ENCODE measurements at regions not wholly inside any gene's neighbourhood (a gene's known extent, or its start where the extent isn't known, plus 50 kb on each side); places are given as distances from the start of the nearest gene placed in this dataset.

DNA sequence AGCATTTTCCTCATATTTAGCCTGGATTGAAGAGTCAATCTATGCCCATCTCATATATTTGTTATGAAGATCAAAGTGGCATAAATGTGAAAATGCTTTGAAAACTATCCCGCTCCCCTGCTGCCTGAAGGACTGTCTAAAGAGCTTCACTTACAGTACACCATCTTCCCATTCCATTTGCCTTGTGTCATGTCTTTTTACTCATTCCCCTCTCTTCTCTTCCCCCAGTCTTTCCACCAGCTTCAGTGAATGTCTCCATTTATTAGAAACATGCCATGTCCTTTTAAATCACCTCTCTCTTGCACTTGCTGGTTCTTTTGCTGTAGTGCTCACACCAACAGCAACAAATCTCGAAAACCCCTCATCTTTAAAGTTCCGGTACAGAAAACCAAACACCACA lies 192.7 kb upstream of the SGCD start:
- DNase-seq (ENCODE audit: low read depth in 2 of 2), result no peak

- no peak for DNase-seq (ENCODE audit: low read depth in 2 of 2)
Measured at GRCh38 chr5:156135531-156135930, 191.4 kb upstream of the SGCD start.

DNA sequence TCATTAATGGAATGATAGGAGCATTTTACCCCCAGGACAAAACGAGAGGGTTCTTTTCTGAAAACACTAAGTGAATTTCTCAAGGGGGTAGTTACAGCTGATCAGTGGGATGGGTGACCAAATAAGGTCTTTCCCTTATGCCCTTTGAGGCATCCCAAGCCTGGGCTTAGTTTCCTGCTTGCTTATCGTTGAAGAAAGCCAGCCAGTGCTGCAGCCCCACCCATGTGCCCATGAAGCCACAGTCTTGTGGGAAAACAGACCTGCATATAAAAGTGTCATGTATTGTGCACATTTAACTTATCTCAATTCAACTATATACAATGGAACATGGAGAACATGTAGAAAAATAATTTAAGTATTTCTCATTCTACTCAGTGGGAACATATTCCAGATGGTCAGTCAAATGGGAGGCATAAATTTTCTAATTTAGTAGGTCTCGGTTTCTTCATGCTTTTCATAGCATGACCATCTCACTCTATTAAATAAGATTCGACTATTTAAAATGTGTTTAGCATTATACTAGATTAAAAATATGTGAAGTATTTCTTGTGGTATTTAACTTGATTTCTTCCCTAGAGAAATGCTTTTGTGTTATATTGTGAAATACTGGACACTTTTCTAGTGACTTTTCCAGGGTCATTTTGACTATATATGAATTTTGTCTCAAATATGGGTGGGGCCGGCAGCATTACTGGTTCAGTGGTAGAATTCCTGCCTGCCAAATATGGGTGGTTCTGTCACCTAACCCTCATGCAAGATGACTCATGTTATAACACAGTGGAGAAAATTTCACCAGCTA lies 189.7 kb upstream of the SGCD start:
- DNase-seq (ENCODE audit: low read depth in 2 of 2), result no peak

DNA sequence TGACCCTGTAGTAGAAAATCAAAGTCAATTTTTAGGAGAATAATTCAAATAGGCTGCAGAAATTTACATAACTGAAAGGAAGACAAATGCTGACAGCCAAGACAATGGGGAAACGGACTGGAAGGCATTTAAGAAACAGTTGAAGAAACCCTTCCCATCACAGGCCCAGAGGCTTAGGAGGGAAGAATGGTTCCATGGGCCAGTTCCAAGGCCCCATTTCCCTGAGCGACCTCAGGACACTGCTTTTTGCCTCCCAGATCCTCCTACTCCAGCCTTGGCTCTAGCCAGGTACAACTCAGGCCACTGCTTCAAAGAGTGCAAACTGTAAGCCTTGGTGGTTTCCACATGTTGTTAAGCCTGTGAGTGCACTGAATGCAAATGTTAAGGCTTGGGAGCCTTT lies 184.1 kb upstream of the SGCD start:
- no peak for DNase-seq (ENCODE audit: low read depth in 2 of 2)

DNA sequence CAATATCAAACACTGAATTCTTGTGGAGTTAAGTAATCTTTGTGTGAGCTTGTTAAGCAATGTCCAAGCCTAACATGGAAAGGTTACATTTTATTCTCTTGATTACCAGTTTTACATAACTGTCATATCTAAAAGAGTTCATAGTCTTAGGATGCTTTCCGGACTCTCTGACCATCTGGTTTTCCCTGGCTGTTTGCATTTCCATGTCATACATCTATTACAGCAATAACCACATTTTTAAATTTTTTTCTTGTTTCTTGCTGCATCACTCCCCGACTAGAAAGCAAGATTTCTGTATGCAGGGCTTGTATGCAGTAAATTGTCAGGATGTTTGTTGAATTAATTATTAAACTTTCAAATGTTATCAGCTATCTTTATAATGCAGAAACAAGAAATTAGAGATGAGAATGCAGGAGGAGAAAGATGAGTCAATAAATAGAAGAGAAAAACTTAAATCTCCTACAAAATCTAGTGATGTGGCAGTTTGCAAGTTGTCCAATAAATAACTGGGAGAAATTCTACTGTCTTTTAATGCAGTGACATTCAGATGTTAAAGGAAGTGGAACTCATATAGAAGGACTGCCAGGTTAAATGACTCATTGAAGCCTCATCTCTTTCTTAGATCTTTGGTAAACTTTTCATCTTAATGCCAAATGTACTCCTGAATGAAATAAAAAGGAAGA lies 179.6 kb upstream of the SGCD start:
- no peak for DNase-seq (ENCODE audit: low read depth in 2 of 2)

DNA sequence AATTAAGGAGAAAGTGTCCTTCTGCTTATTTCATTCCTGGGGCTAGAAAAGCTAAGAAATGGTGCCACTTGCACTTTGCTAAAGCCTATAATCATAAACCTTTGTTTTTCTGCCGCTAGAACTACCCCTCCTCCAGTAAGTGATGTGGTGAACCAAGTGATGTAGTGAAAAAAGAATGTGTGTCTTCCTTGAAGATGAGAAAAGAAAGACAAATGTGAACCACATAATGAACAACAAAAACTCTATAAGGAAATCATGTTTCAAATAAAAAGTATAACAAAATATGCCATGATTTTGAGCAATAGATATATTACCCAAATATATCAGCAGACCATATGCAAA lies 179.0 kb upstream of the SGCD start:
- DNase-seq (ENCODE audit: low read depth in 2 of 2), result no peak

DNA sequence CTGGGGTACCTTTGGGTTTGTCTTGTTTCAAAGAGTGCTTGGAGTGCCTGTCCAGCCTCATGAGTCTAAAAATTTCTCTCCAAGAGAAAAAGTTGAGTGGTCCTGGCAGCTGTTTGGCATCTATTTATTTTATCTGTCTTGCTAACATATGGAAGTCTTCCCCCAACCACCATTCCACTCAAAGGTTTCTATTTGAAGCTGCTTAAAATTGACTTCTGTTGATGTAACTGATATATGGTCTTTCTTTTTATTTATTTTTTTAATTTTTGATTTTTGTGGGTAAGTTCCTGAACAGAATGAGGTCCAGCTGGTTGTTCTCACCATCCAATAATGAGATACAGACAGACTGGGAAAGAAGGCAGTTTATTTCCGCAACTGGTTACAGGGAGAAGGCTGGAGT lies 178.7 kb upstream of the SGCD start:
- DNase-seq (ENCODE audit: low read depth in 2 of 2), result no peak

- no peak for DNase-seq (ENCODE audit: low read depth in 2 of 2)
Measured at GRCh38 chr5:156149213-156149612, 177.8 kb upstream of the SGCD start.

- DNase-seq (ENCODE audit: low read depth in 2 of 2), result no peak
Measured at GRCh38 chr5:156153602-156154001, 173.4 kb upstream of the SGCD start.

DNA sequence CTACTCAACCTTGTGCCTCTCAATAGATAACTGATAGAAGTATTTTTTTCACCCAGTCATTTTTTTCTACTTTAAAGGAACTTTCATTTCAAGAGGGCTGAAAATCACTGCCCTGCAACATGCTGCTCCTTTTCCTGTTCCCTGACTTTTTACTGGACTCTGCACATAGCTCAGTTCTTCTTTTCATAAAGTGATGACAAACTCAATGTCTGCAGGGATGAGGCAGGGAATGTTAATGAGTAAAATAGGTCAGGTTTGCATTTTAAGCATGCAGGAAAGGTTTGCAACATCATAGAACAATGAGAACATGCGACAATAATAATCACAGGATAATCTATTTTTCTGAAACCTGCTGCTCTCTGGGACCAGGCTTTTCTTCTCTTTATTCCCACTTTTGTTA lies 172.2 kb upstream of the SGCD start:
- DNase-seq (ENCODE audit: low read depth in 2 of 2), result no peak

DNA sequence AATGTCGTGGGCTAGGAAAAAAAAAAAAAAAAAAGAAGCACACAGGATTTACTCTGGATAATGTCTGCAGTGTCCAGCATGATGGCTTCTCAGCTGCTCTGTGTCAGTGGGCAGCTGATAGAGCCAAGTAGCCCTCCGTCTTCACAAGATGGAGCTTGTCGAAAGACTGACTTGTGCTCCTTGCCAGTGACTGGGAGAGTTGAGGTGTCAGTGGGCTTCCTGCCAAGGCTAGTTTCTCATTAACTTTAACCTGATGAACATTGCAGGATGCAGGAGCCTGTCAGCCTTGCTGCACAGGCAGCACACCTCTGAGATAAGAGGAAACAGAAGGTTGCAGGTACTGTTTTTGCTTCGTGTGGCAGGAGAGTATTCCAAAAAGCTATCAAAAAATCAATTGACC lies 171.4 kb upstream of the SGCD start:
- DNase-seq (ENCODE audit: low read depth in 2 of 2), result no peak

GRCh38 chr5:156164306-156164705 lies 162.7 kb upstream of the SGCD start:
- no peak for DNase-seq (ENCODE audit: low read depth in 2 of 2)

GRCh38 chr5:156169495-156169894 lies 157.5 kb upstream of the SGCD start:
- no peak for DNase-seq (ENCODE audit: low read depth in 2 of 2)

DNA sequence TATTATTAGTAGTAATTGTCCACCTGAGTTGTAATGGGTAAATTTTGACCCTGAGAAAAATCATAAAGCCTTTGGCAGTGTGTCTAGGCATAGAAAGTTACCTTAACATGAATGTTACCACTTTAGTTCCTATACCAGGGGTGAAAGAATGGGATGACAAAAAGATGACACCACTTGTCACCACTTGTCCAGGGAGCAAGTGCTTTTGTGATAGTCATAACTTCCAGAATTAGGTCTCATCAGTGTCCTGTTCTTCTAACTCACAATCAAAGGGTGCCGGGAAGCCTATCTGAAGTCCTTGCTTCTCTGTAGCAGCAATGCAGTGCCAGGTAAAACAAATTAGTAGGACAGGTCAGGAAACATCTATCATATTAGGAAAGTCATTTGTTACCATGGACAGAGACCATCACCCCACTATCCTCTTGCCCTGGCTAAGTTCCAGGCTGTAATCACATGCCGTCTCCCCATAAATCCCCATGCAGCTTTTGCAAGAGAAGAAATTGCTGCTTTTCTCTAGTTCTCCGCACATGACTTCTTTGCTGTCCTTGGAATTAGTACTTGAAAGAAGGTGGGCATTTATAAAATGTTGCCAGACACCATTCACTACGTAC lies 156.5 kb upstream of the SGCD start:
- DNase-seq (ENCODE audit: low read depth in 2 of 2), result no peak

GRCh38 chr5:156174225-156174624 lies 152.7 kb upstream of the SGCD start:
- DNase-seq (ENCODE audit: low read depth in 2 of 2), result no peak

DNA sequence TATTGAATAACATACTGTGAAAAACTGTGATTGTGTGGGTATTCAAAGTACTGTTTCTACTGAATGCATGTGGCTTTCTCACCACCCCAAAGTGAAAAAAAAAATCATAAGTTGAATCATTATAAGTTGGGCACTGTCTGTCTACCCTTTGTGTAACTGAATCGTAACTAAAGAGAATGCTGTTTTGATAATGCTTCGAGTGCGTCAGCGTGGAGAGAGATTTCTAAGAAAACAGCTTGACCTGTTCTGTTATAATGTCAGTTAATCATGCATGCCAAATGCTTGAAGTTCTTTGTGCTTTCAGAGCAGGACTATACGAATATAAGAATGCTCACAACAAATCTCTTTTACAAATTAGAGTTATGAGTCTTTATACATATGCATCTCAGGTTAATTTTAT lies 148.8 kb upstream of the SGCD start:
- no peak for DNase-seq (ENCODE audit: low read depth in 2 of 2)

GRCh38 chr5:156181656-156182055 lies 145.3 kb upstream of the SGCD start:
- no peak for DNase-seq (ENCODE audit: low read depth in 2 of 2)

- no peak for DNase-seq (ENCODE audit: low read depth in 2 of 2)
Measured at GRCh38 chr5:156182174-156182967, 144.6 kb upstream of the SGCD start.

DNA sequence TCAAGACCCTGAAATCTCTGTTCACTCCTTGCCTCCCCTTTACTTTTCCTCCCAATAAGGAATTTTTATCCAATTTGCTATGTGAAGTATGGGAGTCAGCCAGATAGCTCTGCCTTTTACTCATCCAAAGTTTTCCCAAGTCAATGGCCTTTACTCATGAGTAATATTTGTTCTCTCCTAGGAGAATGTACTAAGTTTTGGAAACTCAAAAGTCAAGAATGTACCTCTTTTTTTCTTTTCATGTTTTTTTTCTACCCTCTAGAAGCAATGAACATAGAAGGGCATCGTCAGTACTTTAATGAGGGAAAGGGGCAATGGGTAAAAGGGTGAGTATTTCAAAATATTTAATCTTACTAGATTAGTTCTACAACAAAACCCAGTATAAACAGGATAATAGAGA lies 140.2 kb upstream of the SGCD start:
- no peak for DNase-seq (ENCODE audit: low read depth in 2 of 2)

DNA sequence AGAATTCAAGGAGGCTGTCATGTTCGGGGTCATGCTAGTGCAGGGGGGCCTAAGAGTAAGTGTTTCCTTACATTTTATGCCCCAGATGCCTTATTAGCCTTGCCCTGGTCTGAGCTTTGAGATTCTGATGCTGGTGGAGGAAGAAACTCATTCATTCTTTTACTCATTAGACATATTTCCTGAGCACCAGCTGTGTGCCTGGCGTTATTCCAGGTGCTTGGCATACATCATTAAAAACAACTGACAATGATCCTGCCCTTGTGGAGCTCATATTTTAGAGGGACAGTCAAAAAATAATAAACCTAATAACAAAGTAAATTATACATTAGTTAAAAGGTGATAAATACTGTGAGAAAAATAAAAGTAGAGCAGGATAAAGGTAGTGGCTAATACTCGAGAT lies 138.9 kb upstream of the SGCD start:
- no peak for DNase-seq (ENCODE audit: low read depth in 2 of 2)

DNA sequence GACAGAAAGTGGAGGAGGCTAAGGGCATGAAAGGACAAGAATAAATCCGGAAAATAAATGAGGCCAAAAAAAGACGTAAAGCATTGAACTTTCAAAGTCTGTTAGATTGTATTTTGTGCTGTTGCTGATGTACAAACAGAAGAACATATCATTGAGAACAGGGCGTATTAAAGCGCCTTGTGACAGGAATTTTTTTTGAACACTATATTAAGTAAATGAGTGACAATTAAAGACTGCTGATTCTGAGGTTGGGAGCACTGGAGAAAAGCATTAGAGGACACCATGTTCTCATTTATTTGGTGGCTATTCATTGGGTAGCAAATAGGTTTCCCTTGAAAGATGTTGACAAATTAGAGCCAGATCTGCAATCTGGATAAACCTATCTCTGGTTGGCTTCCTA lies 137.3 kb upstream of the SGCD start:
- DNase-seq (ENCODE audit: low read depth in 2 of 2), result no peak

GRCh38 chr5:156191547-156191946 lies 135.4 kb upstream of the SGCD start:
- no peak for DNase-seq (ENCODE audit: low read depth in 2 of 2)
